Caco-2 (cell line): ENCODE measurements at regions not wholly inside any gene's neighbourhood (a gene's known extent, or its start where the extent isn't known, plus 50 kb on each side); places are given as distances from the start of the nearest gene placed in this dataset.

Source experiments
- BruUV-seq: library from RNA; stranded (reverse); fragments of 400-500 nt; replicated peaks from 2 replicates; lab custom pipeline; 2021; lab: Mats Ljungman, UMichigan
- CTCF ChIA-PET: fragments of 300-600 bp; sonication (Branson Sonifier 250); formaldehyde crosslinking; loops from one replicate; lab custom pipeline; 2022; ENCODE audit warnings: antibody characterized with exemption; lab: Charles Lee
- POLR2A ChIA-PET: fragments of 300-600 bp; sonication (Branson Sonifier 250); formaldehyde crosslinking; loops from one replicate; lab custom pipeline; 2022; ENCODE audit warnings: antibody characterized with exemption; lab: Charles Lee
- DNase-seq, 2 experiments: peaks; one replicate each; pipeline versions ENCODE4 v3.0.0 to v3.0.0-alpha.2; 2020 to 2022
- H3K27me3 ChIP-seq: replicated peaks from 2 replicates; pipeline ENCODE4 v1.6.0; 2011; ENCODE audit warnings: low read length; ENCODE audit not compliant: control insufficient read depth, insufficient read depth
- H3K36me3 ChIP-seq: 2 replicates; pipeline ENCODE4 v1.5.1; 2011; ENCODE audit warnings: low read length; ENCODE audit not compliant: control insufficient read depth, insufficient read depth
- H3K4me1 ChIP-seq: fragments of 250-450 bp; sonication (Bioruptor Pico); 2 replicates; pipeline ENCODE4 v1.5.1; 2020; ENCODE audit warnings: mild to moderate bottlenecking
- H3K4me3 ChIP-seq: 2 replicates; pipeline ENCODE4 v1.5.1; 2011; ENCODE audit warnings: low read depth, mild to moderate bottlenecking, control low read depth, low read length
- H3K9me3 ChIP-seq: fragments of 250-450 bp; sonication (Bioruptor Pico); 2 replicates; pipeline ENCODE4 v1.5.1; 2020; ENCODE audit warnings: mild to moderate bottlenecking, moderate library complexity
- H3K27ac Mint-ChIP-seq: one replicate; pipeline ENCODE4 v1.8.0; 2022; ENCODE audit warnings: mixed read lengths; ENCODE audit not compliant: unreplicated experiment
- H3K27me3 Mint-ChIP-seq: one replicate; pipeline ENCODE4 v1.8.0; 2022; ENCODE audit warnings: mixed read lengths; ENCODE audit not compliant: insufficient read depth, unreplicated experiment
- H3K36me3 Mint-ChIP-seq: one replicate; pipeline ENCODE4 v1.8.0; 2022; ENCODE audit warnings: mild to moderate bottlenecking, mixed read lengths; ENCODE audit not compliant: insufficient read depth, unreplicated experiment
- H3K4me1 Mint-ChIP-seq: one replicate; pipeline ENCODE4 v1.8.0; 2022; ENCODE audit warnings: low read depth, mixed read lengths; ENCODE audit not compliant: unreplicated experiment
- H3K4me3 Mint-ChIP-seq: one replicate; pipeline ENCODE4 v1.8.0; 2022; ENCODE audit warnings: mild to moderate bottlenecking, moderate library complexity, mixed read lengths; ENCODE audit not compliant: unreplicated experiment
- H3K9me3 Mint-ChIP-seq: one replicate; pipeline ENCODE4 v1.8.0; 2022; ENCODE audit warnings: mixed read lengths; ENCODE audit not compliant: unreplicated experiment
- intact Hi-C: fragments of 100-400 bp; cut with micrococcal nuclease; formaldehyde crosslinking; loops from one replicate; pipeline ENCODE4 v1.10.0; 2022; ENCODE audit not compliant: unreplicated experiment
- TF ChIP-seq, protein P1 (sequence below), 2 experiments: fragments of 200-600 bp in 1 of 2; IDR thresholded peaks; 1 replicate in 1 of 2; 2 replicates in 1 of 2; pipeline versions ENCODE4 v1.5.1 to v1.8.0; 2011 to 2022; ENCODE audit warnings: antibody characterized with exemption in 1 of 2, control low read depth in 1 of 2, inconsistent platforms in 1 of 2, low read depth in 1 of 2, low read length in 1 of 2, mild to moderate bottlenecking in 1 of 2, moderate library complexity in 1 of 2; ENCODE audit not compliant: insufficient read depth in 1 of 2, severe bottlenecking in 1 of 2, unreplicated experiment in 1 of 2

DNA sequence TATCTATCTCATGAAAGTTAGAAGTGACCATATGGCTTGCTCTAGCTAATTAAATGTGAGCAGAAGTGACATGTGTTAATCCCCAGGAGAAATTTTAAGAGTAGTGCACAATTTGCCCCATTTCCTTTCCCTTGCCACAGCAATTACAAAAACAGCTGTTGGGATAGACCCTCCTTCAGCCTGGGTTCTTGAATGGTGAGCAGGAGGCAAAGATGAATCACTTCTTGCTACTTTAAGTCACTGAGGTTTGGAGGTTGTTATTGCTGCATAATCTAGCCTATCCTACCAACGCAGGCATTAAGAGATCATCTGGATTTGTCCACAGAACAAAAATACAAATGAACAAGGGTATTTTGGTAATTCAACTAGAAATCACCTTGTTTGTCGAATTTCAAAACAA is 51.7 kb upstream of the CAPN7 start:
- no TSS peak for BruUV-seq
- peaks cover 16% of the 10 kb centered on the region for H3K27me3 Mint-ChIP-seq
- no peaks in the 10 kb centered on the region for H3K27me3 ChIP-seq

DNA sequence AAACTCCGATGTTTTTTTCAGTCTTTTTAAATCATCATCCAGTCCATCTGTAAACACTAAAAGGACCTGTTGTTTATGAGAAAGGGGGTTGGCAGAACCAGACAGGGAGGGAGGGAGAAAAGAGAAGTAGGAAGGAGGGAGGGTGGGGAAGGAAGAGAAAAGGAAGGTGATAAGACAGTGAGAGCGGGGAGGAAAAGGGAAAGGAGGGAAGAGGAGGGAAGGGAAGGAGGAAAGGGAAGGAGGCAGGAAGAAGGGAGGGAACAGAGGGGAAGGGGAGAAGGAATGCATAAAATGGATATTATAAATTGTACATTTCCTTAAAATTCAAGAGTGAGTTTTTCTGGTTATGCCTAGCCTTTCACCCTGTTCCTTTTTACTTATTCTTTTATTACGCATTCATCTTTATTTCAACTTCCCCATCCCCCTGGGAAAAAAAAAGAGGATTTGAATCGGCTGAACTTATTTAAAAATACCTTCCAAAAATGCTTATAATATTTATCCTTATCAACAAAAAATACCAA is 50.1 kb upstream of the CAPN7 start:
- DNase-seq = no peak
- Histone ChIP-seq H3K36me3 (no peaks in the 10 kb centered on the region), H3K4me1 (peaks cover 8% of the 10 kb centered on the region; the same call in 1 of the 2 replicates), H3K4me3 (no peak overlapping the region), H3K9me3 (0 out of 2 replicates have a peak, but pooled peaks cover 3% of the 10 kb centered on the region), H3K27me3 (no peaks in the 10 kb centered on the region)
- POLR2A ChIA-PET = no interaction called here
- CTCF ChIA-PET = no interaction called here
- H3K9me3 Mint-ChIP-seq = peaks cover 9% of the 10 kb centered on the region
- no peak overlapping the region for H3K27ac Mint-ChIP-seq
- peaks cover 16% of the 10 kb centered on the region for H3K27me3 Mint-ChIP-seq
- H3K4me3 Mint-ChIP-seq = no peak overlapping the region
- no TSS peak for BruUV-seq
- no peaks in the 10 kb centered on the region for H3K36me3 Mint-ChIP-seq
- H3K4me1 Mint-ChIP-seq = no peaks in the 10 kb centered on the region
- TF ChIP-seq, protein P1, sequence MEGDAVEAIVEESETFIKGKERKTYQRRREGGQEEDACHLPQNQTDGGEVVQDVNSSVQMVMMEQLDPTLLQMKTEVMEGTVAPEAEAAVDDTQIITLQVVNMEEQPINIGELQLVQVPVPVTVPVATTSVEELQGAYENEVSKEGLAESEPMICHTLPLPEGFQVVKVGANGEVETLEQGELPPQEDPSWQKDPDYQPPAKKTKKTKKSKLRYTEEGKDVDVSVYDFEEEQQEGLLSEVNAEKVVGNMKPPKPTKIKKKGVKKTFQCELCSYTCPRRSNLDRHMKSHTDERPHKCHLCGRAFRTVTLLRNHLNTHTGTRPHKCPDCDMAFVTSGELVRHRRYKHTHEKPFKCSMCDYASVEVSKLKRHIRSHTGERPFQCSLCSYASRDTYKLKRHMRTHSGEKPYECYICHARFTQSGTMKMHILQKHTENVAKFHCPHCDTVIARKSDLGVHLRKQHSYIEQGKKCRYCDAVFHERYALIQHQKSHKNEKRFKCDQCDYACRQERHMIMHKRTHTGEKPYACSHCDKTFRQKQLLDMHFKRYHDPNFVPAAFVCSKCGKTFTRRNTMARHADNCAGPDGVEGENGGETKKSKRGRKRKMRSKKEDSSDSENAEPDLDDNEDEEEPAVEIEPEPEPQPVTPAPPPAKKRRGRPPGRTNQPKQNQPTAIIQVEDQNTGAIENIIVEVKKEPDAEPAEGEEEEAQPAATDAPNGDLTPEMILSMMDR (IDR thresholded peaks at IDR 0.05; ENCODE audit: insufficient read depth in 1 of 2, low read depth in 1 of 2, low read length in 1 of 2, severe bottlenecking in 1 of 2, unreplicated experiment in 1 of 2) = no peak
- intact Hi-C loops = no loop called here

More for the DNA sequence above, 51.7 kb upstream of the CAPN7 start:
- Histone ChIP-seq H3K36me3 (no peaks in the 10 kb centered on the region), H3K4me1 (peaks cover 10% of the 10 kb centered on the region; the same call in 1 of the 2 replicates), H3K4me3 (no peak overlapping the region), H3K9me3 (0 out of 2 replicates have a peak, but pooled peaks cover 3% of the 10 kb centered on the region)
- TF ChIP-seq, protein P1 (IDR thresholded peaks at IDR 0.05; ENCODE audit: insufficient read depth in 1 of 2, low read depth in 1 of 2, low read length in 1 of 2, severe bottlenecking in 1 of 2, unreplicated experiment in 1 of 2) = no peak
- Mint-ChIP-seq H3K4me3 (no peak overlapping the region), H3K9me3 (peaks cover 9% of the 10 kb centered on the region), H3K36me3 (no peaks in the 10 kb centered on the region), H3K4me1 (no peaks in the 10 kb centered on the region), H3K27ac (no peak overlapping the region)
- ChIA-PET POLR2A (no interaction called here), CTCF (no interaction called here)
- intact Hi-C loops = no loop called here
- DNase-seq = no peak
